ENCODE measurements at regions not wholly inside any gene's neighbourhood (a gene's known extent, or its start where the extent isn't known, plus 50 kb on each side); places are given as distances from the start of the nearest gene placed in this dataset.

GRCh38 chr14:29037411-29037810 is 270.8 kb downstream of the FOXG1 start:
- DNase-seq (ENCODE audit: low spot score) = no peak

- no peak for DNase-seq (ENCODE audit: low spot score)
These were observed 272.6 kb downstream of the FOXG1 start for GRCh38 chr14:29039171-29039570.

DNA sequence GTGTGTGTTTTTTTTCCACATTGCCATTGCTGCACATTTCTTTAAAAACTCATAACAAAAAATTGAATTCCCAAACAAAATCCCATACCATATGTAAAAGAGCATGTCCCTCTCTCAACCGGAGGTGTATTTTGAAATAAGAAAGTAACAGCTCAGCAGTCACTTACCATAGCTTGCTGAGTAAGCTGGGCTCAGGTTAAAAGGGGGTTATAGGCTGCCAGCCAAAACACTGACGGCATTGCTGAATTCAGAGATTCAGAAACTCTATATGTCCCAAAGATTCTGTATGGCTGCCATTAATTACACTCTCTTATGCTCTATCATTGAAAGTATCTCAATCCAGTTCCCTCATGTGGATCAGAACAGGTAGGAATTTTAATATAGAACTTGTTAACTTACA is 276.0 kb downstream of the FOXG1 start:
- no peak for DNase-seq (ENCODE audit: low spot score)

DNA sequence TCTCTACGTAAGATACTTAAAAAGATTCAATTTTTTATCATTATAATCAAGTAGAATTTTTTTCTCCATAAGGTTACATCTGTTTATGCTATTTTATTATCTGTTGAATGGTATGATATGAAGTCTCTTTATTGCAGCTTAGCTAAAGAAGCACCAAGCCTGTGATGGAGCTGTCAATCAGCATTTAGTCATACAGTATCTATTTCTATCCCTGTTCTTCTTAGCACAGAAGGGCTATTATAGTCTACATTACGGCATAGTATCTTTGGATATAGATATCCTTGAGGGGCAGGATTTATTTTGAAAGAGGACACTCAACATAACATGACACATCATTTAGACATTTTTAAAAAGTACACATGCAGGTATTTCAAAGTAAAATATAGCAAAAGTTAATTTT is 277.1 kb downstream of the FOXG1 start:
- no peak for DNase-seq (ENCODE audit: low spot score)

DNA sequence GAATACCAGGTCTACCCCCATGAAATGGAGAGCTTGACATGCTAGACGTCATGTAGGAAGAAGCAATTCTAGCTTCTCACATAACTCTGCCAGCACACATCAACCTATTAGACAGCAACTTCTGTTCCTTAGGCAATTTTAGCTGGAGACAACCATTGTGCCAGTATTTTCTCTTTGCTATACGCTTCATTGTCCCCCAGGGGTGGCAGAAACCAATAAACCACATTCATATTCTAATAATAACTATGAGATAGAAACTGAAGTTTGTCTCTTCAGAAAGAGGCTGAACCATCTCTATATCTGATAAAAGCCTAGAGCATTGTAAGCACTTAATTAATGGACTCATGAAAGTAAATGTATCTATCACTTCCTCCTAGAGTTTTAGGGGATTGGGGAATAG is 278.6 kb downstream of the FOXG1 start:
- no peak for DNase-seq (ENCODE audit: low spot score)

DNA sequence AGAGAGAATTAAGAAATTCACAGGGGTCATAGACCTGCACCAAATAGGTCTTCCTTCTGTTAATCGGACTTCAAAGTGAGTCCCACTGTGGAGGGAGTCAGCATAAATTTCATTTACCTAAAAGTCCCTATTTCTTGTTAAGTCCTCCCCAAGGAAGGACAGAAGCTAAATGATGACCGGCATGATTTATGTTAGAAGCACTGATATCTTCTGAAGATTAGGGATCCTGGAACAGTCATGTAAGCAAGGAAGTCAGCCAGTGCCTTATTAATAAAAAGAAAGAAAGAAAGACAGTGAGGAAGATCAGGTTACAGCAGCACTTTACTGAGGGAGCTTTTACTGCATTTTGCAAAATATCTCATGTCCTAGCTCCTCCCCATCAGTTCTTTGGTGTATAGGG is 287.5 kb downstream of the FOXG1 start:
- no peak for DNase-seq (ENCODE audit: low spot score)

GRCh38 chr14:29056041-29056566 is 289.5 kb downstream of the FOXG1 start:
- no peak for DNase-seq (ENCODE audit: low spot score)

- no peak for DNase-seq (ENCODE audit: low spot score)
These were observed 295.1 kb downstream of the FOXG1 start for GRCh38 chr14:29061702-29062101.

GRCh38 chr14:29062466-29062865 is 295.9 kb downstream of the FOXG1 start:
- no peak for DNase-seq (ENCODE audit: low spot score)

GRCh38 chr14:29062976-29063375 is 296.4 kb downstream of the FOXG1 start:
- no peak for DNase-seq (ENCODE audit: low spot score)

- no peak for DNase-seq (ENCODE audit: low spot score)
These were observed 297.8 kb downstream of the FOXG1 start for GRCh38 chr14:29064305-29064900.

GRCh38 chr14:29069228-29069627 is 302.6 kb downstream of the FOXG1 start:
- no peak for DNase-seq (ENCODE audit: low spot score)

DNA sequence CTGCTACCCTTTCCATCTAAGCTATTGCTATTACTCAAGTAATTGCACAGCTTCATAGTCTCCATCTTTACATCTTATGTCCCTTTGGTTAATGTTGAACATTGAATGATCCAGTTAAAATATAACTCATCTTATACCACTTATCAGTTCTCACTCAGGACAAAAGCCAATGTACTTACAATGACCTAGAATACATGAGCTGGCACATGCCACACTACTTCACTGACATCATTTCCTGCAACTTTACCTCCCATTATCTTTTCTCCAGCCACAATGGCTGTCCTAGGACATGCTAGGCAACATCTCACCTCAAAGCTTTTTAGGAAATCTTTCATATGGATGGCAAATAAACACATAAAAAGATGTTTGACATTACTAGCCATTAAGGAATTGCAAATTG is 309.2 kb downstream of the FOXG1 start:
- no peak for DNase-seq (ENCODE audit: low spot score)

- DNase-seq (ENCODE audit: low spot score) = no peak
These were observed 311.3 kb downstream of the FOXG1 start for GRCh38 chr14:29077916-29078315.

DNA sequence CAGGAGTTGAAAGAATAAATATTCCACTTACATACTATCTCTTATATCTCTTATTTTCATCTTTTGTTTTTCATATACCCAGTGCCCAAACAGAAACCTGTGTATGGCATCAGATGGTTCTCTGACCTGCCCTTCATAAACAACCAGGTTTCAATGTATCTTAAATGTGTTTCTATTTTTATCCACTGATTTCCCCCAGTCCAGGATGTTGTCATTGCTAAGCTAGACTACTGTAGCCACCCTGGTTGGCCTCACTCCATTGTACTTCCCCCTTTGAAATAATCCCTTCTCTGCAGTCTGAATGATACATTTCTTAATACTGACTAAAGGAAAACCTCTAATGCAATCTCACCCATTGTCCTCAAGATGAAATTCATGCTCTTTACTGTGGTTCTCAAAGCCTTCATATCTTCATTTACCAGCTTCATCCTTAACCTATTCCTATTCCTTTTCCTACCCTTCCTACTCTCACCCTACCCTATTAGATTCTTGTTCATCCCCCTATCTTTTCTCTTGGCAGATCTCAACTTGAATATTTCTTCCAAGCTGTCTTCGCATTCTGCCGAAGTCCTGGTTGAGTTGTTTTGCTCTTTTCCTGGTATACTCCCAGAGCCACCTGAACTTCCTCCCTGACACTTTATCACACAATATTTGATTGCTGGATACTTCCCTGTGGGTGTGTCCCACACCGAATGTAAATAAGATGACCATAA is 312.4 kb downstream of the FOXG1 start:
- DNase-seq (ENCODE audit: low spot score) = no peak

DNA sequence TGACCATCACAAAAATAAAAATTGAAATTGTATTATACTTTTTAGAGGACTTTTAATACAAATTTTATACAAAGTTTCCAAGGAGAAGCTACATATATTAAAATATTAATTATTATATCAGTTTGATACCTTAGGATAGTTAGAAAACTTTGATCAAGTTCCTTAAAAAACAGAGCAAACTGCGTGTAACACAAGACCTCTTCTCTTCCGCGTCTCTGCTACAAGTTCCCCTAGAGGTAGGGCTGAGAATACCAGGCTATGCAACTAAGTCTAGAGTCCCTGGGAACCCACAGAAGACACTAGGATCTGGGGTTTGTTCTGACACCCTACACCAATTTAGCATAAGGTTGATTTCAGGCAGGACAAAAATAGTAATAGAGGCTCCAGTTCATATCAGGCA is 319.0 kb downstream of the FOXG1 start:
- DNase-seq (ENCODE audit: low spot score) = no peak

DNA sequence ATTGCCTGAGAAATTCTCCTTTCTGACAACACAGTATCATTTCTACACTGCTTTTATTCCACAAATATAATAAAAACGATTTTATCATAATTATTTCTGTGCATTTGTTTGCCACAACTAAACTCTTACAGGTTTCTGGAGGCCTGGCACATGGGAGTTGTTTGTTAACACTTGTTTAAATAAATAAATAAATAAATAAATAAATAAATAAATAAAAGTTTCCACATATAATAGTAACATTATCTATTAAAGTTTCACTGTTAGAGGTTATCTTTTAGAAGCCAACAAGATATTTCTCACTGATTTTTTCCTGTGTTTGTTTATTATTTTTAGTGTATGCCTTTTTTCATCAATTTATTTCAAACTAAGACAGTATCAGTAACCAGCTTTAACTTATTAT is 323.3 kb downstream of the FOXG1 start:
- no peak for DNase-seq (ENCODE audit: low spot score)

DNA sequence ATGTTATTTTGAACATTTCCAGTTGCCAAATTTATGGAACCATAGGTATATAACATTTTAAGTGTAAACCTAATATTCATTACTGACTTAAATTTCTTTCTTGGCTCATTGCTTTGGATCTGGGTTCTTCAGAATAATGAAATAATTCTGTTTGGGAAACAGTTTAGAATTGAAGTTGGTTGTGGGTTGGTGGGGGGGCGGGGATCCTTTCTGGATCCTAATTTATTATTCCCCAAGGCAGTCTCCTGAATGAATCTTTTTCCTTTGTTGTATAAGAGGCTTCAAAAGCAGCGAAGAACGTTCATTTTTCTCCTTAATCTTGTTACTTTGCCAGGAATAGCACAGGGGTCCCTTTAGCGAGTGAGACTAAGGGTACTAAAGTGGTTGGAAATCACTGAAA is 325.5 kb downstream of the FOXG1 start:
- DNase-seq (ENCODE audit: low spot score) = no peak

DNA sequence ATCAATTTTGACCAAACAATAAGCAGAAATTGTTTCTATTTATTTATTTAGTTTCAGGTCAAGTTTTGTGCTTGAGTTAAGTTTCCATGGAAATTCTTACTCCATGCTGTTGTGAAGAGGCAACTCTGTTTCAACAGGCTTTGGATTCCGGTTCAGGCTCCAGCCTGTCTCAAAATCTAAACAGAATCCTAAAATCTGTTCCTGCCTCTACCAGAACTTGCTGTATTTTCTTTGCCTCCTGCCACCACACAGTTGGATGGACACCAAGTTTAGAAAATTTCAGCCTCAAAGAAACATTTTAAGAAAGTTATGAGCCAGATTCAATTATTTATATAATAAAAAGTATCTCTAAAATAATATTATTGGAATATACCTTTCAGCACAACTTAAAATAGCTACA is 330.9 kb downstream of the FOXG1 start:
- DNase-seq (ENCODE audit: low spot score) = no peak

- DNase-seq (ENCODE audit: low spot score) = no peak
These were observed 332.1 kb downstream of the FOXG1 start for GRCh38 chr14:29098656-29099055.

DNA sequence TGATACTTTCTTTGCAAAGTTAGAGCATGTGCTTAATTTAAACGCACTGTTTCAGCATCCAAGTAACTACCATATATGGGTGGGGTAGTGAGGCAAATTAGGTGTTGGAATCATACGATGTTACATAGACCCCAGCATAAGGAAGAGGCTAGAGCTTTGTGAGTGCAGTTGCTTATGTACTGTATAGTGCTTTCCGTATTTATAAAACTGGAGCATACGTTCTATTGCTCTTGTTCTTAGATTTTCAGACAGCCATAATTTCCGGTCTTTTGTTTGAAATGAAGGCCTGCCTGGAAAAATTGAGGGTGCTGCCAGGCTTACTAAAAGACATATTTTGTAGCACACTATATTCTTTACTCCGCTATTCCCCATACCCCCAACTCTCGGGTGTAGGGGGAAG is 335.7 kb downstream of the FOXG1 start:
- no peak for DNase-seq (ENCODE audit: low spot score)

DNA sequence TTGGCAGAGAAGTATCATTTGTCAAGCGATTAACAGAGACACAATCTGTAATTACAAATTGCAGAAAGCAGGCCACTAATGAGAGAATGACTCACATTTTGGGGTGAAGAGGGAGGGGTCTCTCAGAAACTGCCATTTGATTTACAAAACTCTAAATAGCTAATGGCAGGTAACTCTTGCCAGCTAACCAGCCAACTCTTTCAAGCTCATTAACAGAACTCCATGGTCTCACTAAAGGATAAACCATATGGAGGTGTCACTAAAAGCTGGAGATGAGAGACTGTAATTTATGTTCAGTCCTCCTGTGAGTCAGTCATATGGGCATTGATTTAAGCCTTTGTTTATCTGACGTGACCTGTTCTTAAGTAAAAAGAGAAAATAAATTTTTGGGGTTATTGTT is 336.4 kb downstream of the FOXG1 start:
- DNase-seq (ENCODE audit: low spot score) = no peak

DNA sequence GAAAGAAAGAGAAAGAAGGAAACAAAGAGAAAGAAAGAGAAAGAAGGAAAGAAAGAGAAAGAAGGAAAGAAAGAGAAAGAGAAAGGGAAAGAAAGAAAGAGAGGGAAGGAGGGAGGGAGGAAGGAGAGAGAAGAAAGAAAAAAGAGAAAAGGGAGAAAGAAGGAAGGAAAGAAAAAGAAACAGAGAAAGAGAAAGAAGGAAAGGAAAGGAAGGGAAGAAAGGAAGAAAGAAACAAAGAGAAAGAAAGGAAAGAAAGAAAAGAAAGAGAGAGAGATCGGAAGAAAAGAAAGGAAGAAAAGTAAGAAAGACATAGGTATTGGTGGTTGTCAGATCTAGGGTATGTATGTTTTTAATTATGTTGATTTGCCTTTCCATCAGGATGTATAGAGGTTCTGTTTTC is 342.3 kb downstream of the FOXG1 start:
- no peak for DNase-seq (ENCODE audit: low spot score)

GRCh38 chr14:29109589-29109988 is 343.0 kb downstream of the FOXG1 start:
- DNase-seq (ENCODE audit: low spot score) = no peak

Data from ecto neural progenitor cell (in vitro differentiated cells).